NCI-H2196 (cell line): ENCODE measurements at regions not wholly inside any gene's neighbourhood (a gene's known extent, or its start where the extent isn't known, plus 50 kb on each side); places are given as distances from the start of the nearest gene placed in this dataset.
"Not testable (repeated sequence)": the region's sequence is repeated elsewhere in the genome, so short reads cannot be mapped to it uniquely, and the experiment has no call there.

ENCODE experiments used
- DNase-seq: peaks from one replicate; lab custom pipeline; 2025; ENCODE audit not compliant: unreplicated experiment; lab: John Stamatoyannopoulos, UW

DNA sequence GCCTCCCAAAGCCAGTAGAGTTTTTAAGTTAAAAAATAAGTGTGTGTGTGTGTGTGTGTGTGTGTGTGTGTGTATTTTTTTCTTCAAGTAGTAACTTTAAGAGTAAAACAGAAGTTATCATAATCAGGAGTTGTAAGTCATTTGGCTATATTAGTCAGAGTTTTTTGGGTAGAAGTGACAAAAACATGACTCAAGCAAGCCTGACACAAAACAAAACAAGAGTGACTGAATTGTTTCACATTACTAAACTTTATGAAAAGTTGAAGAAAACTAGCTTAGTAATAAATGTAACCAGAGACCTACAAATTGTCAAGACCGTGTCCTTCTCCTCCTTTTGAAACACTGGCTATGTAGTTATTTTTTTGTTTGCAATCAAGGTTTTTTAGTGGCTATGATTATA lies 738.0 kb upstream of the PITX2 start:
- DNase-seq = no peak

DNA sequence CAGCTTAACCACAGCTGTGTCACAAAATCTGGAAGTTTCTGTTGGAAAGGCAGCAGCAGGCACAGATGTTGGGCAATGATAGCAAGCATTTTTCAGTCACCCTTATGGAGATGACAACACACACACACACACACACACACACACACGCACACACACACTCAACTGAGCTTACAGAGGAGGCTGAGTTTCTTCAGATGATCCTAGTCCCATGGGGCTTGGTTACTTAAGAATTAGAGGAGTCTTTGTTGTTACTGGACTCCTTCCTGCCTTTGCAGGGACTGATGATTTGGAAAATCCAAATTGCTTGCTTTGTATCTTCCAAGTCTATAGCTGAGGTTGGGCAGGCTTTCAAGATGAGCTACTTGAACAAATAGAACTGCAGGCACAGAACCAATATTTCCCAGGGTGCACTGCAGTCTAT lies 740.1 kb upstream of the PITX2 start:
- no peak for DNase-seq

DNA sequence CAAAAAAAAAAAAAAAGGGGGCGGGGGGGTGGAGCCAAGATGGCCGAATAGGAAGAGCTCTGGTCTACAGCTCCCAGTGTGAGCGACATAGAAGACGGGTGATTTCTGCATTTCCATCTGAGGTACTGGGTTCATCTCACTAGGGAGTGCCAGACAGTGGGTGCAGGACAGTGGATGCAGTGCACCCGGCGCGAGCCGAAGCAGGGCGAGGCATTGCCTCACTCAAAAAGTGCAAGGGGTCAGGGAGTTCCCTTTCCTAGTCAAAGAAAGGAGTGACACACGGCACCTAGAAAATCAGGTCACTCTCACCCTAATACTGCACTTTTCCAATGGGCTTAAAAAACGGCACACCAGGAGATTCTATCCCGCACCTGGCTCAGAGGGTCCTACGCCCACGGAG lies 755.0 kb upstream of the PITX2 start:
- not testable (repeated sequence) for DNase-seq

DNA sequence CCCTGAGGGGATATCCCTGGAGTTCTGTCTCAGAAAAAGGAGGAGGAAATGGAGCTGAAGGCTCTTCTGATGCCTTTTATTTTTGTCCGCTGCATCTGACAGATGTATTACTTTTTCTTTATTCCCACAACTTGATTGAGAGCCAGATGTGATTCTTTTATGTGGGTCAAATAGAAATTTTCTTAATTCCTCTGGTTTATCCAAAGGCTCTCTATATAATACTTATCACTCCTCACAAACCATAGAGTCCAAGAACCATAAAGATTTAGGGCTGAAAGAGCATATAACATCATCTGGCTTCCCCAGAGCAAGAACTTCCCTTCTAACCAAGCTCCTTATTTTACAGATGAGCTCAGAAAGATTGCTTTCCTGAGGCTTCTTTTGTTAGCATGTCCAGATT lies 756.7 kb upstream of the FAM241A start:
- no peak for DNase-seq

DNA sequence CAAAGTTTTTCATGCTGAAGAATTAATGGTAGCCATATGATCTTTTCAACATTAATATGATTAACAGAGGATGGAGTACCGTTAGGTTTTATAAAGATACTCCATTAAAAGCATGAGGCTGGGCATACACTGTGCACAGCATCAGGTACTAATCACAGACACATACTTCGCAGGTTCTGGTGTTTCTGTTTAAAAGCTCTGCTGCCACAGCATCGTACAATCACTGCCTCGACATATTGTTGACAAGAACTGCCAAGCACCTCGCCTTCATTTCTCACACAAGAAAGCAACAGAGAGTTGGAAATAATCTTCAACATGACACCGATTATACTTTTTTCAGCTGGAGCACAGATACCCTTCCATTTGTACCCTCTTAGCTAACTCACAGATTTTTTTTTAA lies 753.4 kb upstream of the FAM241A start:
- no peak for DNase-seq

DNA sequence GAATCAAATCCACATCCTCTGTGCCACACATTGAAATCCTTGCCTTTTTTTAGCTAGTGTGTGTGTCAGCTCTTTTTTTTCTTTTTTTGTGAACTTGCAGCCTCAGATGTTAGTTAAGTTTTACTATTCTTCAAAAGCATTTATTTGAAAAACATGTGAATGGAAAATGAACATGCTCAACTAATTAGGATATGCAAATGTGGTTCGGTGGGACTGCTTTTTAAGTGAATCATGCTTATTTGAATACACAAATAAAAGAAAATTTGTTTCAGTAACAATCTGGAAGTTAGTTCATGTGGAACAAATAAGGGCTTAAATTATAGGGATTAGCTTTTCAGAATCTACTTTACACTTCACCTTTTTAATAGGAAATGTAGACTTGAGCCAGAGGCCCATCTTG lies 751.5 kb upstream of the FAM241A start:
- DNase-seq = no peak

DNA sequence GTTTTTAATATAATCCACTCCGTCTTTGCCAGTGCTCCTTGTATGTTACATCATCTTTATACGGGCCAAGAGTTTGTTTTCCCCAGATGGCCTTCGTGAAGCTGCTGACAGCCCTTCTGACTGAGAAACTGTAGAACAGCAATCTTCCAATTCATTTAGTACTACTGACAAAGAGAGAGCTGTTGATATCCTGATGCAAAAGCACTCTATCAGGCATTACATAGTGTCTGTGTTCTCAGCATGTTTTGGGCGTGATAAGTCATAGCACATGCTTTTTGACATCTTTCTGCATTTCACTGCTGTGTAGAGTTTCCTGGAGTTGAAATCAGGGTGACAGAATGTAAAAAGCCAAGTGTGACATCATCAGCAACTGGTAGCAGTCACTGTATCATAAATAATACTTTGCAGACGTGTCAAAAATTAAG lies 746.3 kb upstream of the FAM241A start:
- DNase-seq = no peak

DNA sequence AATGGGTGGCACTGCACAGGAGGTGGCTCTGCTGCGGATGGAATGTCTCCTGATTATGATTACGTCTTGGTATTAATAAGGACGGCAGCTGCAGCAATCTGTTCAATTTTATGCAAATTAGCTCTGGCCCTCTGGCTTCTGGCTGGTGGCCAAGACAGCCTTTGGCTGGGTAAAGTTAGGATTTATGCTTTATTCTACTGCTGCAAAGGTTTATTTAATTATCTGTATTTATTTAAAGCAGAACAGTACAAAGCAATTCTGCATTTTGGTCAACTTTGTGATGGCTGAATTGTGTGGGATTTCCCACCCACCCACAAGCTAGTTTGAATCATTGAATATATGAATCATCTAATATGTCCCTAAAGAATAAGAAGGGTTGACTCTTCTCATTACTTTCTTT lies 745.6 kb upstream of the FAM241A start:
- DNase-seq = no peak

DNA sequence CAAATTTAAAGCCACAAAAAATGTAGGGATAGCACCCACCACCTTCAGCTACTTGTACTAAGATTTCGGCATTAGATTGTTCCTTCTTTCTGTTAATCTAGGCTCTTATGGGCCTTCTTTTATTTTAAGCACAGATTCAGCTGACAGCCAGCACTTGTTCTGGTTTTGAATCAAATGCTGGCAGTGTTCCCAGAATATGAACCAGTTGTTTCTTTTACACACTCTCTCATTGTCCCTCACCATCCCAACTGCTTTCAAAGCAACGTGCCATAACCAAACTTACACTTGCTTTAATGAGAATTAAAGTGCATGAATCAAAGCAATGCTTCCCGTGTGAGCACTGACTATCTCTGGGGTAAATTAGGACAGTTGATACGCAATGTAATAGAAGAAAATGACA lies 744.5 kb upstream of the FAM241A start:
- DNase-seq = no peak

DNA sequence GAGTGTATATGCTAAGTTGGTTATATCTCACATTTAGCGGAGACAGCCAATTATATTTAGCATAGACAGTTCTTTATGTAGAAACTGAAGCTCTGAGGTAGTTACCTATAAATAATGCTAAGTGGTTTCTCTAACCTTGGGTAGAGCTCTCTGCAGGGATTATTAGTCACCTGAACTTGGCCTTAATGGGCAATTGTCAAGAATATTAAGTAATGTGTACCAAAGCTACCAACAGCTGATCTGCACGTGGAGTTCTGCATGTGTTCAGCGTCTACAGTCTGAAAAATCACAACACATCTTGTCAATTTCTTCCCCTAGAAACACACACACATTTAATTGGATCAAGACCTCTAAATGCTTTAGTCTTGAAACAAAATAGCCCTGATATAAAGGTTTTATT lies 740.6 kb upstream of the FAM241A start:
- no peak for DNase-seq

DNA sequence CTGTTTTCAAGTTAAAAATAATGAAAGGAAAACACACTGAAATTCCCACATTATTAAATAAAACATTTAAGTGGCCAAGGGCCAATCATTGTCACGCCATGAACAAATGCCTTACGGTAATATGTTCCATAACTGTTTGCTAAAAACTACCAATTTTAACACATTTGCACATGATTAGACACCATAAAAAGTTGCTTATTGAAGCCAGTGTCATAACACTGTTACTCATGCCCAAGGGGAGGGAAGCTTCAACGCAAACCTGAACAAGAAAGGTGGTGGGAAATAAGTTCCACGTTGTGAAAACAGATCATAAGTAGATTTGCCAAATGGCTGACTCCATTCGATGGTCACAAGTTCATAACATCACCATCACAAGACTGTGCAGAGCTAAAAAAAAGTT lies 739.3 kb upstream of the FAM241A start:
- DNase-seq = no peak

DNA sequence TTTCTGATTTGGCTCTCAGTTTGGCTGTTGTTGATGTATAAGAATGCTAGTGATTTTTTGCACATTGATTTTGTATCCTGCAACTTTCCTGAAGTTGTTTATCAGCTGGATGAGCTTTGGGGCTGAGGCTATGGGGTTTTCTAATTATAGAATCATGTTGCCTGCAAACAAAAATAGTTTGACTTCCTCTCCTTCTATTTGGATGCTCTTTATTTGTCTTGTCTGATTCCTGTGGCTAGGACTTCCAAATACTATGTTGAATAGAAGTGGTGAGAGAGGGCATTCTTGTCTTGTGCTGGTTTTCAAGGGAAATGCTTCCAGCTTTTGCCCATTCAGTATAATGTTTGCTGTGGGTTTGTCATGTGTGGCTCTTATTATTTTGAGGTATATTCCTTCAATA lies 734.7 kb upstream of the FAM241A start:
- no peak for DNase-seq

DNA sequence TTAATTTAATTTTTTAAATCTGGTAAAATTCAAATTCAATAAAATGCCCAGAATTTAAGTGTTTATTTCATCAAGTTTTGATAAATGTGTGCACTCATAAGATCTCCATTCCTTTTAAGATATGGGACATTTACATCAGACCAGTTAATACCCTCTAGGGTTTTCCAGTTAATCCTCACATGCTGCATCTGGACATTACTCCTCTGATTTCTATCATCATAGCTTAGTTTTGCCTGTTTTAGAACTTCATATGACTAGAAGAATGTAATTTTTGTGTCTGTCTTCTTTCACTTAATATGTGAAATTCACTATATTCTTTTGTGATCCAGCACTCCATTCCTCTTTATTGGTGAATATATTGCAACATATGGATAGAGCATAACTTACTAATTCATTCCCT lies 727.7 kb upstream of the FAM241A start:
- no peak for DNase-seq

DNA sequence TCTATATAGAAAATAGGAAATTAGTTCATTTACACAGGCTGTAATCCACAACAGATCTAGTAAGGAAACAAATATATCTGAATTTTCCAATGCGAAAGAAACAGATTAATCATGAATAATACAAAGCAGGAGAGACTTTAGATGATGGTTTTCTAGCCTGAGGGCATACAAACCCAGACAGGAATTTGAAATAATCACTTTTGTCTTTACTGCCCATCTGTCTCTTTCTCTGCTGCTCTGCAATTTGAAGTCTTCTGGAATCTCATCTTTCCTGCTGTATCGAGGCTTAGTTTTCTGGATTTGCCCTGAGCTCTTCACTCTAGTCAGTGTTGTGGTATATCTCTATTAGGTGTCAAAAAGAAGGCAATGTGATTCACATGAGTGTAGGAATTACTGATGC lies 711.8 kb upstream of the FAM241A start:
- DNase-seq = no peak

DNA sequence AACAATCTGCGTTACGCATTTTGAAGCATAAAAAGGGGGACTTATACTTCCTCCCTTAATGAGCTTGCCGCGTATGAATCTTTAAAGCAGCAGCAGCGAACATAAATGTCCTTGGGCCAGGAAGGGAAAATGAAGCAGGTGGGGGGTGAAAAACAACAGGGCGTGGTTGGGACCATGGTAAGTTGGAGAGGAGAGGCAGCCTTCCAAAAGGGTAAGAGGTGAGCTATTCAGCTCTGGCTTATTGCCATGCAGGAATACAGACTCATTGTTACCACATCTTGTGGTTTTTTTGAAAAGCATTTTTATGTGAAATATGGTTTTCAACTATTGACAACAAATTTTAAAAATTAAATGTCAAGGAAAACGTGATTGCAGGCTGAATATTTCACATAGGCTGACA lies 710.7 kb upstream of the FAM241A start:
- no peak for DNase-seq

DNA sequence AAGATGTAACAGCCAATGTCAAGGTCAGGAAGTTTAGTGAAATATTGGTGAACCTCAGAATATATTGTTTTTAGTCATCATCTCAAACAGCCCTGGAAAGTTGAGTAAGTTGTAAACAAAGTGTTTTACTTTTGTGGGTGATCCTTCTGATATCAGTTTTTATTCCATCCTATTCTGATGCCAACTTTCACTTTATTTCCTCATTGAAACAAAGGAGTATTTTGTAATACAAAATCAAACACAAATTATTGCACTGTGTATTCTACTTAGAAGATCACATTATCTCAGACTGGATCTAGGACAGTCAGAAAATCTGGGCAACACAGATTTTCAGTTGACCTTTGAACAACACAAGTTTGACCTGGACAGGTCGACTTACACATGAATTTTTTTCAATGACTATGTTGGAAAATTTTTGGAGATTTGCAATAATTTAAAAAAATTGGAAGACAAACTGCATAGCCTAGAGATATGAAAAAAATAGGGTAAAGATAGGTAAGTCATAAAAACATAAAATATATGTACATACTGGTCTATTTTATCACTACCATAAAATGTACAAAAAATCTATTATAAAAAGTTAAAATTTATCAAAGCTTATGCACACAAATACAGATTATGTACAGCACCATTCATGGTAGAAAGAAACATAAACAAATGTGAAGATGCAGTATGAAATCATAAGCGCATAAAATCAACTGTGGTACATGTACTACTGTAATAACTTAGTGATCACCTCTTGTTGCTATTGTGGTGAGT lies 709.1 kb upstream of the FAM241A start:
- no peak for DNase-seq

DNA sequence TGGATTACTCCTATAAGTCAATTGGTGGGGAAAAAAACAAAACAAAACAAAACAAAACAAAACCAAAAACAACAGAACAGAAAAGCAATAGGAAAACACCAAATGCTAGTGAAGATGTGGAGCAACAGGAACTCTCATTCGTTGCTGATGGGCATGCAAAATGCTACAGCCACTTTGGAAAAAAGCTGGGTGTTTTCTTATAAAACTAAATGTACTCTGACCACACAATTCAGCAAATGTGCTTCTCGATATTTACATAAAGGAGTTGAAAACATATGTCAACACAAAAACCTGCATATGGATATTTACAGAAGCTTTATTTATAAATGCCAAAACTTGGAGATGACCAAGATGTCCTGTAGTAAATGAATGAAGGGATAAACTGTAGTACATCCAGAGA lies 703.6 kb upstream of the FAM241A start:
- DNase-seq = no peak

DNA sequence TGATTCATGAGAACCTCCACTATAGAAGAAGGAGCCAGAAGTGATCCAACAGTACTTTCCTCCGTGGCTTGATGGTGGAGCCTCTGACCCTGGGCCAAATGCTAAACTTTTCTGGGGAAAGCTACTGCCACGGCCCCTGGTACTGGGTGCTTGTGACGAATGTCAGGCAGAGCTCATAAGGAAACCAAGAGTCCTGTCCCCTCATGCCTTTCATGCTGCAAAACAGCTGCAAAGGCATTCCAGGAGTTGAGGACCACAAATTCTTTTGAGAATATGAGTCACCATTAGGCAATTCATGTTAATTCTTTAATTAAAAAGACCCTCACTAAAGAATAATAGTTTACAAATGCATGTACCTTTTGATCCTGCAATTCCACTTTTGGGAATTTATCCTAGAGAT lies 700.4 kb upstream of the FAM241A start:
- not testable (repeated sequence) for DNase-seq

DNA sequence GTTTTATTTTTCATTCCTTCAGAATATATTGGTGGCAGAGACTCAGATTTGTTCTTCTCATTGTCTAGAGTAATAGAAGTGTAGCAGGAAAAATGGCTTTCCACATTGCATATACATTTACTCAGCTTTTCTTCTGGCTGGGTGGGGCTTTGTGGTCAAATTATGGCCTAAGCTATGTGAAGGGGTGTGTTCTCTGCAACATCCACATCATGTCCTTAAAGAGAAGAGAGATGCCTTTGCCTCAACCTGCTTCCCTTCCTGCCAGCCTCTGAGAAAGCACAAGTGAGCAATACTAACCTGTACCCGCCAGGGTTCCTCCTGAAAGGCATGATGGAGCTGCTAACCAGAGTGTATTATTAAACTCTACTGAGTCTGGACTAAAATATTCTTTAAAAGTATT lies 695.6 kb upstream of the FAM241A start:
- no peak for DNase-seq

DNA sequence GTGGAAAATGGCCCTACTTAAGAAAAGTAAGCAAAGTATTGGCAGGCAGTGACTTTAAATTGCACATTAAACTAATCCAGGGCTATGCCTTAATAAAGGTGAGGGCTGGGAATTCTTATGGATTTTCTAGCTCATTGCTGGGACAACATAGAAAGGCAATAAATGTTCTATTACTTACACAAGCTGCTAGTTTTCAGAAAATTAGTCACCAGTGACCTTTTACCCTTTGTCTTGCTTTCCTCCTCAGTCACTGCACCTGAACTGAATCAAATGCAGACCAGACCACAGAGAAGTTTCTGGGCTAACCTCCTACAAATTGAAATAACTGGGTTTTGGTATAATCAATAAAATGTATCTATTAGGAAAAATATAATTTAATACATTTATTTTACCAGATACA lies 694.4 kb upstream of the FAM241A start:
- no peak for DNase-seq

DNA sequence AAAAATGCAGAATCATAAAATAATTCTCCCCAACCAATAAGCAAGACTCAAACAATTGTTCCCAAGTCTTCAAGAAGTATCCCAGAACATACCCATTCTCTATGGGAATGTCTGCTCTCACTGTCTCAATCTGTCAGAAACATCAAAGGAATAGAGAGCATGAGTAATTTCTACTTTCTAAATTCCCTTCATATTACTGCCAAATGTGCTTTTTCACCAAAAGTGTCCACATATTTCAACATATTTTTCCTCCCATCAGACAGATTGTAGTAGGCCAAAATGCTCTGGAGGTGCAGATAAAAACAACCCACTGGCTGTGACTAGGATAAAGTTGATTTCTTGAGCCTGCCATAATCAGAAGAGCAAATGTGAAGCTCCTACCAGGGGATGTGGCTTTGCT lies 692.0 kb upstream of the FAM241A start:
- no peak for DNase-seq

DNA sequence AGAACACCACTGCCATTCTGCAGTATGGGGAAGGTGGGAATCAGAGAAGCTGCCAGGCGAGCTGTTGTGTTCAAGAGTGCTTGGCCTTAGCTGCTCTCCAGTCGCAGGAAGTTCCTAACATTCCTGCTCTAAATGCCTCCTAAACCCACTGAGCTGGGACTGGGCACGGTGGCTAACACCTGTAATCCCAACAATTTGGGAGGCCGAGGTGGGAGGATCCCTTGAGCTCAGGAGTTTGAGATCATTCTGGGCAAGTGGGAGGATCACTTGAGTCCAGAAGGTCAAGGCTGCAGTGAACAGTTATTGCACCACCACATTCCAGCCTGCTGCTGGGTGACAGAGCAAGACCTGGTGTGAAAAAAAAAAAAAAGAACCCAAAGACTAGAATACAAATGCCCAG lies 690.3 kb upstream of the FAM241A start:
- no peak for DNase-seq

DNA sequence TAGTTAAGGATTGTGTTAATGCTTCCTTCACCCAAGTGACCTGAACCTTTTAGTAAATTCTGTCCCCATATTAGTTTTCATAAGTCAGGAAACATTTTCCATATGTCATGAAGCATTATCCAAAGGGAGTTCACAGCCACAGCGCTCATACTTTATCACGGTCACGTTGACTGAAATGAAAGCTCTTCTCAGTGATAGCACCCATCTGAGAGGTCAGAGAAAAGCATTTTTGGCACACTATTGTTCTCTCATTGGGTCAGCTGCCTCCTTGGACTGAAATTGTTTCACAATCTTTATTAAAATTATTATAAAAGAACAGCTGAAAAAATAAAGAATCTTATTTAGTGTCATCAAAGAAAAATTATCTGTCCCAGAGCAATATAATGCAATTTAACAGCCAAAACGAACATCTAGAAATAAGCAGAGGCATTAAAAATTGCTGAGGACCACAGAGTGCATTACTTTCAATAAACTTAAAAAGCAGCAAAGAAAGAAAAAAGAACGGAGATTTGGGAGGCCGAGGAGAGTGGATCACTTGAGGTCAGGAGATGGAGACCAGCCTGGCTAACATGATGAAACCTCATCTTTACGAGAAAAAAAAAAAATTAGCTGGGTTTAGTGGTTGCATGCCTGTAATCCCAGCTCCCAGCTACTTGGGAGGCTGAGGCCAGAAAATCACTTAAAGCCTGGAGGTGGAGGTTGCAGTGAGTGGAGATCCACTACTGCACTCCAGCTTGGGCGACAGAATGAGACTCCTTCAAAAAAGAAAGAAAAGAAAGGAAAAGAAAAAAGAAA lies 680.8 kb upstream of the FAM241A start:
- no peak for DNase-seq
